Posterior cingulate gyrus (tissue), 11 donors: ENCODE measurements at regions not wholly inside any gene's neighbourhood (a gene's known extent, or its start where the extent isn't known, plus 50 kb on each side); places are given as distances from the start of the nearest gene placed in this dataset.
A peak's percentile ranks its signal among the peaks of the same experiment; 100 is the strongest.

Source experiments
- DNase-seq, 10 donors: peaks; one replicate each; pipeline versions ENCODE4 v3.0.0 to v3.0.0-alpha.2; 2020 to 2021; ENCODE audit warnings: mixed read lengths in 3 of 10
- intact Hi-C: fragments of 100-400 bp; cut with DNase I; formaldehyde crosslinking; loops from one replicate; pipeline ENCODE4 v1.15.1; 2023

DNA sequence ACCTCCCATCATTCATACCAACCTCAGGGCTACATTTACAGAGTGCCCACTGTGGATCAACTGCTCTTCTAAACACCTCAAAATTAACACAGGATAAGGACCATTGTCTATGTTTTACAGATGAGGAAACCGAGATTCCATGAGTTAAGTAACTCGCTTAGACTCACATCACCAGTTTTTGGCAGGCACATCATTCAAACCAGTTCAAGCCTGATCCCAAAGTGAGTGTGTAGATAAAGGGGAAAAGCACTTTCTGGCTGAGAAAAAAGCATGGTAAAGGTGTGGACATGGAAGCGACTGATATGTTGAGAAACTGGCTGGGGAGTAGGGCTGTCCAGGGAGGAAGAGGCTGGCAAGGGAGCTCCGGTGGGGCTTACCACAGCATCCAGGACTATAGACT, 193.7 kb upstream of the RORA start:
- intact Hi-C loops: no loop called here
- no peak for DNase-seq

GRCh38 chr15:61421938-61422337, 192.8 kb upstream of the RORA start:
- intact Hi-C loops: no loop called here
- DNase-seq: no peak

GRCh38 chr15:61421470-61421869, 192.4 kb upstream of the RORA start:
- DNase-seq: no peak

GRCh38 chr15:61420546-61420945, 191.4 kb upstream of the RORA start:
- no peak for DNase-seq
- intact Hi-C loops: no loop called here

More at GRCh38 chr15:61421470-61421869, 192.4 kb upstream of the RORA start:
- intact Hi-C loops: no loop called here

- intact Hi-C loops: no loop called here
- no peak for DNase-seq
Measured at GRCh38 chr15:61415617-61416120, 186.6 kb upstream of the RORA start.

DNA sequence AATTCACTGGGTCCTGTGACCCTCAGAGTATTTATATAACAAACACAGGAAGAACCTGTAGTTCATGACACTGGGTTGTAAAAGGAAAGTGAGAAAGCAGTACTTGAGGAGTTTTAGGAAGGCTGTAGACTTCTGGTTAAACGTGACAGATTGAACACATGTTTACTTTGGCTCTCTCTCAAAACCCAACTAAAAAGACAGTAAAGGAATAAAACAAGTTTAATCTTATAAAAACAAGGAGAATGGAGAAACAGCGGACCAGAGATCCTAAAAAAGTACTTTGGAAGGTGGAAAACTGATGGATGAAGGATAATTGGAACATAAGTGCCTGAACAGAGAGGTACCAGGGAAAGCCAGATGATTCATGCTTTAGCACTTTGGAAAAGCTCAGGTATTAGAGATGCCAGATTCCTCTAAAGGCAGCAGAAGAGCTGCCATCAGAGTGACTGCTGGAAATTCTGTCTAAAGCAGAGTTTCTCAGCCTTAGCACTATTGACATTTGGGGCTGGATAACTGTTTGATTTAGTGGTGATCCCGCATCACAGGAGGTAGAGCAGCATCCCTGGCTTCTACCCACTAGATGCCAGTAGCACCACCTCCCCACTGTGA, 182.9 kb upstream of the RORA start:
- DNase-seq: no peak
- intact Hi-C loops: no loop called here

DNA sequence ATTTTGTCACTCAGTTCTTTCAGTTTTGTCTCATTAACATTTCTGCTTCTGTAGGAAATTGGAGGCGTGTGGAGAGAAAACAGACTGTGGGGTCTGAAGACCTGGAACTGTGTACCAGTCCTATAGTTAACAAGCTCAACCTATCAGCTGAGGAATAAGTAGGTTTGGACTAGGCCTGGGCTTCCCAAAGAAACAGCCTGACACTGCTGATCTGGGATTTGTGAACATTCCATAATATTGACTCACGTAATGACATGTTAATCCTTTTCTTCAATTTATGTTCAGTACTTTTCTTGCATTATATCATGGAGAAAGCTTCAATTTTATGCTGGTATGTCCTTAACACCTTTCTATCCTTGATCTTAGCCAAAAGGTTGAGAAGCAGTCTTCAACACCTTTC, 181.6 kb upstream of the RORA start:
- intact Hi-C loops: no loop called here

GRCh38 chr15:61404567-61404966, 175.5 kb upstream of the RORA start:
- no peak for DNase-seq
- intact Hi-C loops: no loop called here

More for the DNA sequence above, 181.6 kb upstream of the RORA start:
- no peak for DNase-seq

DNA sequence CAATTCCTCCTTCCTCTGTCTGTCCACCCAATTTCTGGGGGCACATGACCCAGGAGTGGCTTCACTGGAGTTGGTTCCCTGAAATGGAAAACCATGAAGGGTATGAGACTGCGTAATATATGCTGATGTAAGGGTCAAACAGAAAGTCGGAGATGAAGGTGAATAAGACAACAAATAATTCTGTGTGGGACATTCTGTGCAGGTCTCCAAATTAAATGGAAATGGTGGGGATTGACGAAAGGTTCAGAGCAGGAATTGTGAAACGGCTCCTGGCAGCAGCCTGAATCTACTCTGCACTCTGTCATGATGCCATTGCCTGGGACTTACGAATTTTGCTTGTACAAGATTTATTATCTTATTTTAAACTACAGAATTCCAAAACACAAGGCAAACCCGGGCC, 174.8 kb upstream of the RORA start:
- intact Hi-C loops: no loop called here
- no peak for DNase-seq

- no peak for DNase-seq
- intact Hi-C loops: no loop called here
Measured at GRCh38 chr15:61401903-61402698, 173.0 kb upstream of the RORA start.

- intact Hi-C loops: no loop called here
Measured at GRCh38 chr15:61398310-61398709, 169.2 kb upstream of the RORA start.

GRCh38 chr15:61396235-61396919, 167.3 kb upstream of the RORA start:
- intact Hi-C loops: no loop called here
- DNase-seq: peak in 1 of 10 donors; percentile 55

More at GRCh38 chr15:61398310-61398709, 169.2 kb upstream of the RORA start:
- no peak for DNase-seq

DNA sequence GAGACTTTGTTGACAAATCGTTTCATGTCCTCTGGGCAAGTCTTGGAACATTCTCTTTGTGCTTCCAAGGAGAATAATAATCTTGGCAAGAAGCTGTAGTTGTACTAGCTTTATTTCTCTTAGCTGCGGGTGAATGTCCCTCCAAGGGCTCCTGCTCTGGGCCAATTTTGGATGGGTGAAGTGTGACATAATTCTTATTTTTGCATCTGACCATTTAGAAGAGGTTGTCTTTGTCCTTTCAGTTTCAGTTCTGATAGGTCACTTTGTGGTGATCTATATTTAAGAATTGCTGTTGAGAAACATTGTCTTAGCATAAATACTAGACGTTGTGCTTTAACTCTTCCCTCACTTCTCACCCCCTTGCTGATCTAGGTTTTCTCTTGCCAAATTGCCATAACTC, 164.8 kb upstream of the RORA start:
- intact Hi-C loops: no loop called here
- no peak for DNase-seq

DNA sequence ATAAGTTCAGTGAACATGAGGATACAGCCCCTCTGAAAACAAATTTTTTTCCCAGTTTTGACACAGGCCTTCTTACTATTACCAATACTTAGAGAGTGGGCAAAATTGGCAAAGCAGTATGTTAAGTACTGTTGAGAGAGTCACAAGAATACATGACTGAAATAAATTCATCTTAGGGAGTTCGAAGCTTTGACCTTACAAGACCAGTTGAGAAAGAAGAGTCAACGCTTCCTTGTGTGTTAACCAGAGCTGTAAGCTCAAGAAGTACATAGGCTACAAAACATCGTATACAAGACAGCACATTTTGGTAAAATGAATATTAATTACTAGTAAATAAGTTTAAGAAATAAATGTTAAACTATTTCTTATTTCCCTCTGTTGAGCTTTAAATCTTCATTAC, 164.4 kb upstream of the RORA start:
- DNase-seq: no peak
- intact Hi-C loops: no loop called here

DNA sequence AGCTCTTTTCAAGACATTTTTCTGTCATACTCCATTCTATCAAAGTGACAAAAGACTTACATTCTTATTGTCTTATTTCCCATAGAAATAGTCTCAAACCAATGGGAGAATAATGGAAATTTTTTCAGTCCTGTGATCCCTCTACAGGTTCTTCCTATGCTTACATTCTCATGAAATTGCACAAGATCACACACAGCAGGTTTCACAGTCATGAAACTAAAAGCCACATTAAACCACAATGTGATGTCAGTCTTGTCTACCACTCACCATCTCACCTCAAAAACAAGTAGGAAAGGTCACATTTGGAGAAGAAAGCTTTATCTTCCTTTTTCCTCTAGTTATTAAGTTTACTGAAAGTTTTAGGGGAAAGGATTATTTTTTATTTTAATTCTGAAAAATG, 161.0 kb upstream of the RORA start:
- intact Hi-C loops: no loop called here
- DNase-seq: no peak

- intact Hi-C loops: no loop called here
- DNase-seq: no peak
Measured at GRCh38 chr15:61389334-61390028, 160.4 kb upstream of the RORA start.

GRCh38 chr15:61387675-61388074, 158.6 kb upstream of the RORA start:
- intact Hi-C loops: no loop called here
- DNase-seq: no peak

DNA sequence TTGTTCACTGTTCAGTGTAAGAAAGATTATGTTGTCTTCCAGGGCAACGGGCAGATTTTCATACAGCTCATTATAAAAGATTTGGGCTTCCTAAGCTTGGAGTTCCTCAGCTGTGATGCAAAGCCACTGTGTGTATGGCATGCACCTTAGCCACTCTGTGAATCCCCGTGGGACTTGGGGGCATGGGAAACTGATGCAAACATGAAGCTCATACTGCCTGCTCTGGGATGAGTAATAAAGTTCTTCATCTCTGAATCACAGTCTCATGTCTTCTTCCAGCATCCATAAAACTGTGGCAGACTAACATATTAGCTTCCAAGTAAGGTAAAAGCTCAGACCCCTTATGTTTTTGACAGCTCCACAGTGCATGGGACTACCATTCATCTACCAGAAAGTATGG, 154.3 kb upstream of the RORA start:
- DNase-seq: no peak
- intact Hi-C loops: no loop called here

DNA sequence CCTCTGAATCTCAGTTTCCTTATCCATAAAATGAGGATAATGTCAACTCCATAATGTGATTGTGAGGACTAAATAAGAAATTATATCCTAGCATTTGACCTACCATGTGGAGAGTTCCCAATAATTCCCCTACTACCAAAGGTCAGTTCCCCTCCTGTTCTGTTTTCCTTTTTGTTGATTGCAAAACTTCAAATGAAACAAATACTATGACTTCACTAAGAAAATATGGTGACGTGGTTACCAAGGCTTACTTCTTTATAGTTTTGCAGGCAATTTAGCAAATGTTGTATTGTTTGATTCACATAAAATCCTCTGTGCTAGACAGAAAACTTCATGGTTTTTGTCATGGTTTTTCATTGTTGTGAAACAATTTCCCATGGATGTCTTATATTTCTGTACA, 153.8 kb upstream of the RORA start:
- intact Hi-C loops: no loop called here
- DNase-seq: no peak

DNA sequence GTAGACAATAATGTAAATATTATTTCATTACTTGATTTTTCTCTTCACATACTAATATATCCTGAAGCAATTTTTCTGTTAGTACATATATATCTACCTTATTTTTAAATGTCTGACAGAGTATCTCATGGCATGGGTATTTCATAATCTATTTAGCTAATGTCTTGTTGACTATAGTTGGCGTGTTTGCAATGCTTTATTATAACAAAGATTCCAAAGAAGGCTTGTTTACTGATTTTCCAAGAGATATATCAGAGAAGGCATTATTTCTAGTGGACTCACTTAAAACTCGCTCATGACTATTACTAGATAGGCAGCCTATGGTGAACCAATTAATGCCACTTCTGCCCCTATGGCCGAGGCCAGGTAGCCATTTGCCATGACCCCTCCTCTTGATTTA, 152.4 kb upstream of the RORA start:
- no peak for DNase-seq
- intact Hi-C loops: no loop called here

DNA sequence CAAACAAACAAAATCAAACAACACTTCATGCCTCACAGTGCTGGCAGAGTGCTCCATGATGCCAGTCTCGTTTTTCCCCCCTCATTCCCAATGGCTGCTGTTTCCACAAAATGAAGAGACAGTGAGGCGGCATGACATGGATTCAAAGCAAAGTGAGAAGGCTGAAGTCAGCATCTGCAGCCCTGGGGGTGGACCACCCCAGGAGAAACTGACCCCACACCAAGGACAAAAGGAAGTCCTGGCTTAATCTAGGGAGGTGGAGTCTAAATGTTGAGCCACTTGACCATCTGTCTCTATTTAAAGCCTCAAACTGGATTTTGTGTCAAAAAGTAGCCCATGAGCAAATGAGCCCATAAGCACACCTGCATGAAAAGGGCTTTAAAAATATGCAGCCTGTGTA, 151.2 kb upstream of the RORA start:
- DNase-seq: no peak
- intact Hi-C loops: no loop called here
